Fibroblast of lung (primary cell): ENCODE measurements at regions not wholly inside any gene's neighbourhood (a gene's known extent, or its start where the extent isn't known, plus 50 kb on each side); places are given as distances from the start of the nearest gene placed in this dataset.

ENCODE experiments used
- DNase-seq, 2 donors: peaks; one replicate each; pipeline versions ENCODE4 v3.0.0 to v3.0.0-alpha.2; 2010; ENCODE audit warnings: low read depth in 2 of 2
- H2AFZ ChIP-seq: 2 replicates; pipeline ENCODE4 v1.5.1; 2012; ENCODE audit warnings: low read length, control low read depth, inconsistent platforms
- H3K27ac ChIP-seq: 2 replicates; pipeline ENCODE4 v1.5.1; 2011; ENCODE audit warnings: low read length, control low read depth; ENCODE audit not compliant: insufficient read depth
- H3K27me3 ChIP-seq: 2 replicates; pipeline ENCODE4 v1.5.1; 2011; ENCODE audit warnings: mild to moderate bottlenecking, low read length; ENCODE audit not compliant: control insufficient read depth, insufficient read depth
- H3K36me3 ChIP-seq: 2 replicates; pipeline ENCODE4 v1.5.1; 2011; ENCODE audit warnings: low read length; ENCODE audit not compliant: control insufficient read depth, insufficient read depth
- H3K4me1 ChIP-seq: 2 replicates; pipeline ENCODE4 v1.5.1; 2011; ENCODE audit warnings: low read length; ENCODE audit not compliant: control insufficient read depth, insufficient read depth; ENCODE audit errors: extremely low read depth
- H3K4me2 ChIP-seq: 2 replicates; pipeline ENCODE4 v1.5.1; 2011; ENCODE audit warnings: low read length, control low read depth; ENCODE audit not compliant: insufficient read depth; ENCODE audit errors: extremely low read depth
- H3K4me3 ChIP-seq, 4 experiments: fragments of 200-600 bp in 1 of 4; sonication (generic) in 1 of 4; replicated peaks in 1 of 4; 2 replicates each; pipeline ENCODE4 v1.5.1; 2011 to 2016; ENCODE audit warnings: low read length in 4 of 4, low read depth in 3 of 4, mild to moderate bottlenecking in 3 of 4, control low read depth in 2 of 4, inconsistent platforms in 1 of 4, mixed read lengths in 1 of 4; ENCODE audit not compliant: insufficient read depth in 1 of 4; ENCODE audit errors: control extremely low read depth in 1 of 4
- H3K79me2 ChIP-seq: 2 replicates; pipeline ENCODE4 v1.5.1; 2012; ENCODE audit warnings: mild to moderate bottlenecking, low read length, inconsistent platforms; ENCODE audit not compliant: control insufficient read depth, insufficient read depth
- H3K9ac ChIP-seq: 2 replicates; pipeline ENCODE4 v1.5.1; 2011; ENCODE audit warnings: mild to moderate bottlenecking, low read length, control low read depth; ENCODE audit not compliant: insufficient read depth
- H3K9me3 ChIP-seq: 2 replicates; pipeline ENCODE4 v1.5.1; 2012; ENCODE audit warnings: low read depth, low read length; ENCODE audit not compliant: control insufficient read depth, insufficient read depth
- H4K20me1 ChIP-seq: 2 replicates; pipeline ENCODE4 v1.5.1; 2011; ENCODE audit warnings: low read length; ENCODE audit not compliant: control insufficient read depth, insufficient read depth; ENCODE audit errors: extremely low read depth
- CTCF ChIP-seq, 2 donors: IDR thresholded peaks in 1 of 2; conservative IDR thresholded peaks in 1 of 2; 1 replicate in 1 of 2; 2 replicates in 1 of 2; pipeline ENCODE4 v1.5.1; 2011 to 2012; ENCODE audit warnings: low read length in 2 of 2, control low read depth in 1 of 2, inconsistent platforms in 1 of 2, low read depth in 1 of 2, mild to moderate bottlenecking in 1 of 2
- EZH2 ChIP-seq: IDR thresholded peaks from 2 replicates; pipeline ENCODE4 v1.5.1; 2012; ENCODE audit warnings: low read length, control low read depth, mild to moderate bottlenecking; ENCODE audit errors: missing control alignments

DNA sequence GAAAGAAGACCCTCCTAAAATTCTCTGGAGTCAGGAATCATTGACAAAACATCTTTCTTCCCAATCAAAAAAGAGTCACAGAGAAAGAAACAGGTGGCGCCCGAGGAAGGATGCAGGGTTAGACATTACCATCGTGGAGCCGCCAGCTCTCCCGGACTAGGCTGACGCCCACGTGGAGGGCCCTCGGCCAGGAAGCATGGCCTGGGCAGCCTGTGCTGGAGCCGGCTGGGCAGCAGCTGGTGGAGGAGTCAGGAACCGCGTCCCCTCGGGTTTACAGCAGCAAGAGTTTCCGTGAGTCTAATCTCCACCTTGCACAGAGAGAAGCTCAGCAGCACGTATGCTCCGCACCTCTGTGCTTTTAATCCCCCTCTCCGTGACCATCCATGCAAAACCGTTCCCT lies 533.7 kb upstream of the ATP11B start:
- no peaks in the 10 kb centered on the region for H3K4me1 ChIP-seq
- no peaks in the 10 kb centered on the region for H3K79me2 ChIP-seq
- H3K4me2 ChIP-seq, result no peak overlapping the region
- DNase-seq, result peak in 1 of 2 donors; percentile 51
- no peak overlapping the region for H2AFZ ChIP-seq
- H3K4me3 ChIP-seq, result no peak overlapping the region
- H3K36me3 ChIP-seq, result no peaks in the 10 kb centered on the region
- no peaks in the 10 kb centered on the region for H3K27me3 ChIP-seq
- TF ChIP-seq EZH2 (no peak), CTCF (conservative IDR thresholded peaks at IDR 0.05 in 1 of 2, IDR thresholded peaks at IDR 0.05 in 1 of 2; ENCODE audit: low read depth in 1 of 2, low read length in 2 of 2) (no peak)
- H3K9ac ChIP-seq, result no peak overlapping the region
- H4K20me1 ChIP-seq, result no peaks in the 10 kb centered on the region
- no peak overlapping the region for H3K27ac ChIP-seq
- H3K9me3 ChIP-seq, result no peaks in the 10 kb centered on the region

- Histone ChIP-seq H2AFZ (no peak overlapping the region), H3K9me3 (no peaks in the 10 kb centered on the region), H3K9ac (no peak overlapping the region), H3K27me3 (no peaks in the 10 kb centered on the region), H3K79me2 (no peaks in the 10 kb centered on the region), H3K4me2 (no peak overlapping the region), H4K20me1 (no peaks in the 10 kb centered on the region), H3K4me3 (no peak overlapping the region), H3K4me1 (no peaks in the 10 kb centered on the region), H3K36me3 (no peaks in the 10 kb centered on the region), H3K27ac (no peak overlapping the region)
- DNase-seq, result no peak
- TF ChIP-seq CTCF (conservative IDR thresholded peaks at IDR 0.05 in 1 of 2, IDR thresholded peaks at IDR 0.05 in 1 of 2; ENCODE audit: low read depth in 1 of 2, low read length in 2 of 2) (no peak), EZH2 (no peak)
These were observed 532.3 kb upstream of the ATP11B start for GRCh38 chr3:182261041-182261440.

DNA sequence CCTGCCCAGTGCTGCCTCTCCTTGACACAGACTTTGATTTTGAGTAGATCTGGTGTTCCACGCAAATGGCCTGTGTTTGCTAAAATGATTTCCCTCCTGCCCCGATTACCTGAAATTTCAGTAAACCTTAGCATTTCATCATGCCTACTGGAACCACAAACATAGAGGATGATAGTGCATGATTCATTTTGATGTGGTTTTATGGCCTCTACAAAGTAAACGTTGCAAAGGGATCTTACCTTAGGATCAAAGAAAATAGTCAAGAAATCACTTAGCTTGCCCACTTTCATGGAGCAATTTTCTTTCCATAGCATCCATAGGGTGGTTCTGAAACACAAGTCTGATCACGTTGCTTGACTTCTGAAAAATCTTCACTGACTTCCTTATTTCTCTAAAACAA lies 524.6 kb upstream of the ATP11B start:
- TF ChIP-seq EZH2, result no peak
- TF ChIP-seq CTCF (conservative IDR thresholded peaks at IDR 0.05 in 1 of 2, IDR thresholded peaks at IDR 0.05 in 1 of 2; ENCODE audit: low read depth in 1 of 2, low read length in 2 of 2), result no peak
- no peak overlapping the region for H3K4me2 ChIP-seq
- no peaks in the 10 kb centered on the region for H3K27me3 ChIP-seq
- no peaks in the 10 kb centered on the region for H3K79me2 ChIP-seq
- H3K27ac ChIP-seq, result no peak overlapping the region
- no peaks in the 10 kb centered on the region for H3K36me3 ChIP-seq
- no peak overlapping the region for H3K9ac ChIP-seq
- DNase-seq, result no peak
- H4K20me1 ChIP-seq, result no peaks in the 10 kb centered on the region
- no peaks in the 10 kb centered on the region for H3K9me3 ChIP-seq
- H2AFZ ChIP-seq, result no peak overlapping the region
- H3K4me3 ChIP-seq, result no peak overlapping the region
- no peaks in the 10 kb centered on the region for H3K4me1 ChIP-seq
